Spleen (tissue), 7 donors: ENCODE measurements at regions not wholly inside any gene's neighbourhood (a gene's known extent, or its start where the extent isn't known, plus 50 kb on each side); places are given as distances from the start of the nearest gene placed in this dataset.

ENCODE experiments used
- POLR2A ChIP-seq, 3 donors: fragments of 450-650 bp; IDR thresholded peaks; one replicate each; pipeline ENCODE4 v1.5.1; 2017; ENCODE audit warnings: antibody characterized with exemption in 3 of 3, mild to moderate bottlenecking in 1 of 3
- TF ChIP-seq, protein P1 (sequence below), 11 experiments: fragments of 200-600 bp in 7 of 11; fragments of 450-650 bp in 4 of 11; sonication (generic) in 4 of 11; IDR thresholded peaks in 8 of 11; conservative IDR thresholded peaks in 3 of 11; 1 replicate in 7 of 11; 2 replicates in 4 of 11; pipeline versions ENCODE4 v1.4.0 to v1.8.0; 2016 to 2021; ENCODE audit warnings: antibody characterized with exemption in 11 of 11, inconsistent platforms in 4 of 11, mild to moderate bottlenecking in 1 of 11
- donor health status: DM: no; HTN: no; CAD: no; lungs with moderate emphysema.
- donor health status: DM: no; HTN: no; CAD: no.
- donor health status: DM: no; HTN: no; CAD: no.

DNA sequence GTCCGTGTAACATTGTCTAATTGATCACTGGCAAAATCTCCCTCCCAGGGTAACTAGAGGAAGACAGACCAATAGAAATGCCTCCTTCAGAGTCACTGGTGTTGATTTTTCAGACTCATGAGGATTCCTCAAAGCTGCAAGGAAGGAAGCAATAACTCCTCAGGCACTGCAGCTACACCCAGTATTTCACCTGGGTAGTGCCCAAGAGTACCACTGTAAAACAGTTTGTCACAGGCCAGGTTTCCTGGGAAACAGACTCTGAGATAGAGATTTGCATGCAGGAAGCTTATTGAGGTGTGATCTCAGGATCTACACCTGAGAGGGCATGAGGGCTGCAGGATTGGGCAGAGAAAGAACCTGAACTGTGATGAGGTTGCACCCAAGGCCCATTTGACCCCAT is 240.7 kb upstream of the ATP6AP2 start:
- TF ChIP-seq, protein P1, sequence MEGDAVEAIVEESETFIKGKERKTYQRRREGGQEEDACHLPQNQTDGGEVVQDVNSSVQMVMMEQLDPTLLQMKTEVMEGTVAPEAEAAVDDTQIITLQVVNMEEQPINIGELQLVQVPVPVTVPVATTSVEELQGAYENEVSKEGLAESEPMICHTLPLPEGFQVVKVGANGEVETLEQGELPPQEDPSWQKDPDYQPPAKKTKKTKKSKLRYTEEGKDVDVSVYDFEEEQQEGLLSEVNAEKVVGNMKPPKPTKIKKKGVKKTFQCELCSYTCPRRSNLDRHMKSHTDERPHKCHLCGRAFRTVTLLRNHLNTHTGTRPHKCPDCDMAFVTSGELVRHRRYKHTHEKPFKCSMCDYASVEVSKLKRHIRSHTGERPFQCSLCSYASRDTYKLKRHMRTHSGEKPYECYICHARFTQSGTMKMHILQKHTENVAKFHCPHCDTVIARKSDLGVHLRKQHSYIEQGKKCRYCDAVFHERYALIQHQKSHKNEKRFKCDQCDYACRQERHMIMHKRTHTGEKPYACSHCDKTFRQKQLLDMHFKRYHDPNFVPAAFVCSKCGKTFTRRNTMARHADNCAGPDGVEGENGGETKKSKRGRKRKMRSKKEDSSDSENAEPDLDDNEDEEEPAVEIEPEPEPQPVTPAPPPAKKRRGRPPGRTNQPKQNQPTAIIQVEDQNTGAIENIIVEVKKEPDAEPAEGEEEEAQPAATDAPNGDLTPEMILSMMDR (IDR thresholded peaks at IDR 0.05 in 8 of 11, conservative IDR thresholded peaks at IDR 0.05 in 3 of 11) = no peak
- TF ChIP-seq POLR2A (IDR thresholded peaks at IDR 0.05) = no peak
